GM23338 (cell line): ENCODE measurements at regions not wholly inside any gene's neighbourhood (a gene's known extent, or its start where the extent isn't known, plus 50 kb on each side); places are given as distances from the start of the nearest gene placed in this dataset.

Source experiments
- ATAC-seq: fragments of 200-7000 bp; cut with Tn5 transposase; 3 replicates; pipeline ENCODE4 v1.9.1; 2020
- DNase-seq: peaks from one replicate; pipeline ENCODE4 v3.0.0-alpha.2; 2015; ENCODE audit warnings: low spot score
- H2AFZ ChIP-seq: fragments of 200-600 bp; sonication (generic); 2 replicates; pipeline ENCODE4 v1.8.0; 2016; ENCODE audit warnings: antibody characterized with exemption, mild to moderate bottlenecking, moderate library complexity
- H3F3A ChIP-seq: fragments of 200-600 bp; sonication (generic); replicated peaks from 2 replicates; pipeline ENCODE4 v1.8.0; 2017; ENCODE audit warnings: antibody characterized with exemption, mixed run types, low read depth
- H3K27ac ChIP-seq: fragments of 200-600 bp; sonication (generic); 2 replicates; pipeline ENCODE4 v1.6.1; 2016; ENCODE audit warnings: low read depth
- H3K27me3 ChIP-seq: fragments of 200-600 bp; sonication (generic); 2 replicates; pipeline ENCODE4 v1.8.0; 2016; ENCODE audit warnings: mild to moderate bottlenecking, mixed run types, moderate library complexity; ENCODE audit not compliant: insufficient read depth
- H3K36me3 ChIP-seq: fragments of 200-600 bp; sonication (generic); 2 replicates; pipeline ENCODE4 v1.8.0; 2016; ENCODE audit warnings: mild to moderate bottlenecking; ENCODE audit not compliant: insufficient read depth
- H3K4me1 ChIP-seq: fragments of 200-600 bp; sonication (generic); 2 replicates; pipeline ENCODE4 v1.8.0; 2016; ENCODE audit warnings: mild to moderate bottlenecking, moderate library complexity; ENCODE audit not compliant: insufficient read depth
- H3K4me2 ChIP-seq: fragments of 200-600 bp; sonication (generic); 2 replicates; pipeline ENCODE4 v1.7.1; 2017; ENCODE audit warnings: mixed run types
- H3K4me3 ChIP-seq: fragments of 200-600 bp; sonication (generic); 2 replicates; pipeline ENCODE4 v1.6.1; 2016; ENCODE audit warnings: mixed run types
- H3K79me2 ChIP-seq: fragments of 200-600 bp; sonication (generic); replicated peaks from 2 replicates; pipeline ENCODE4 v1.8.0; 2017; ENCODE audit warnings: mild to moderate bottlenecking; ENCODE audit not compliant: insufficient read depth
- H3K9me2 ChIP-seq: fragments of 200-600 bp; sonication (generic); 2 replicates; pipeline ENCODE4 v1.8.0; 2017; ENCODE audit not compliant: insufficient read depth
- H4K20me1 ChIP-seq: fragments of 200-600 bp; sonication (generic); replicated peaks from 2 replicates; pipeline ENCODE4 v1.8.0; 2017; ENCODE audit warnings: mild to moderate bottlenecking; ENCODE audit not compliant: insufficient read depth
- H3K27ac Mint-ChIP-seq: 2 replicates; pipeline ENCODE4 v1.8.0; 2020; ENCODE audit warnings: inconsistent platforms, mild to moderate bottlenecking, moderate library complexity, mixed read lengths
- H3K27me3 Mint-ChIP-seq: 3 replicates; pipeline ENCODE4 v1.8.0; 2022; ENCODE audit warnings: low read depth, mild to moderate bottlenecking, moderate library complexity, mixed read lengths, inconsistent platforms; ENCODE audit not compliant: insufficient read depth, poor library complexity
- H3K36me3 Mint-ChIP-seq: 3 replicates; pipeline ENCODE4 v1.8.0; 2021; ENCODE audit warnings: low read depth, mild to moderate bottlenecking, inconsistent platforms, moderate library complexity, mixed read lengths
- H3K4me1 Mint-ChIP-seq: 3 replicates; pipeline ENCODE4 v1.8.0; 2020; ENCODE audit warnings: mild to moderate bottlenecking, inconsistent platforms, mixed read lengths
- H3K4me3 Mint-ChIP-seq: 3 replicates; pipeline ENCODE4 v1.8.0; 2021; ENCODE audit warnings: moderate library complexity, mild to moderate bottlenecking, inconsistent platforms, mixed read lengths
- H3K9me3 Mint-ChIP-seq: 3 replicates; pipeline ENCODE4 v1.8.0; 2020; ENCODE audit warnings: moderate library complexity, mild to moderate bottlenecking, inconsistent platforms, mixed read lengths
- CREB1 ChIP-seq: fragments of 250-450 bp; sonication (Bioruptor Pico); IDR thresholded peaks from 2 replicates; pipeline ENCODE4 v1.5.0; 2020; ENCODE audit warnings: low read depth, mild to moderate bottlenecking, moderate library complexity
- CTCF ChIP-seq, 2 experiments: fragments of 200-600 bp in 1 of 2; sonication (generic) in 1 of 2; conservative IDR thresholded peaks; 2 replicates each; pipeline versions ENCODE4 v1.5.1 to v1.6.1; 2016 to 2017; ENCODE audit warnings: antibody characterized with exemption in 2 of 2, low read depth in 2 of 2, mild to moderate bottlenecking in 2 of 2, moderate library complexity in 1 of 2
- EZH2 ChIP-seq: fragments of 200-600 bp; sonication (generic); IDR thresholded peaks from one replicate; pipeline ENCODE4 v1.8.0; 2017; ENCODE audit warnings: antibody characterized with exemption, mild to moderate bottlenecking, low read depth; ENCODE audit not compliant: unreplicated experiment
- EZH2phosphoT487 ChIP-seq: fragments of 200-600 bp; sonication (generic); IDR thresholded peaks from one replicate; pipeline ENCODE4 v1.8.1; 2018; ENCODE audit warnings: antibody characterized with exemption; ENCODE audit not compliant: unreplicated experiment
- JUNB ChIP-seq: IDR thresholded peaks from one replicate; pipeline ENCODE4 v1.6.1; 2016; ENCODE audit warnings: antibody characterized with exemption; ENCODE audit not compliant: unreplicated experiment
- NANOG ChIP-seq: IDR thresholded peaks from 2 replicates; pipeline ENCODE4 v1.6.1; 2016; ENCODE audit warnings: antibody characterized with exemption, borderline replicate concordance
- POLR2AphosphoS5 ChIP-seq: IDR thresholded peaks from 2 replicates; pipeline ENCODE4 v1.6.1; 2016; ENCODE audit warnings: antibody characterized with exemption, low read depth
- REST ChIP-seq: IDR thresholded peaks from one replicate; pipeline ENCODE4 v1.6.1; 2018; ENCODE audit warnings: antibody characterized with exemption; ENCODE audit not compliant: unreplicated experiment
- STAT1 ChIP-seq: IDR thresholded peaks from one replicate; pipeline ENCODE4 v1.6.1; 2016; ENCODE audit warnings: antibody characterized with exemption; ENCODE audit not compliant: unreplicated experiment
- ZNF114 ChIP-seq: fragments of 250-450 bp; sonication (Bioruptor Pico); IDR thresholded peaks from 2 replicates; pipeline ENCODE4 v1.5.0; 2020; ENCODE audit warnings: mild to moderate bottlenecking, moderate library complexity
- ZNF331 ChIP-seq: fragments of 250-450 bp; sonication (Bioruptor Pico); IDR thresholded peaks from 2 replicates; pipeline ENCODE4 v1.5.0; 2020; ENCODE audit warnings: low read depth, mild to moderate bottlenecking, moderate library complexity
- ZNF462 ChIP-seq: fragments of 250-450 bp; sonication (Bioruptor Pico); IDR thresholded peaks from 2 replicates; pipeline ENCODE4 v1.5.0; 2020; ENCODE audit warnings: mild to moderate bottlenecking, moderate library complexity
- TF ChIP-seq, protein P1 (sequence below): IDR thresholded peaks from 2 replicates; pipeline ENCODE4 v1.6.1; 2016; ENCODE audit warnings: antibody characterized with exemption

DNA sequence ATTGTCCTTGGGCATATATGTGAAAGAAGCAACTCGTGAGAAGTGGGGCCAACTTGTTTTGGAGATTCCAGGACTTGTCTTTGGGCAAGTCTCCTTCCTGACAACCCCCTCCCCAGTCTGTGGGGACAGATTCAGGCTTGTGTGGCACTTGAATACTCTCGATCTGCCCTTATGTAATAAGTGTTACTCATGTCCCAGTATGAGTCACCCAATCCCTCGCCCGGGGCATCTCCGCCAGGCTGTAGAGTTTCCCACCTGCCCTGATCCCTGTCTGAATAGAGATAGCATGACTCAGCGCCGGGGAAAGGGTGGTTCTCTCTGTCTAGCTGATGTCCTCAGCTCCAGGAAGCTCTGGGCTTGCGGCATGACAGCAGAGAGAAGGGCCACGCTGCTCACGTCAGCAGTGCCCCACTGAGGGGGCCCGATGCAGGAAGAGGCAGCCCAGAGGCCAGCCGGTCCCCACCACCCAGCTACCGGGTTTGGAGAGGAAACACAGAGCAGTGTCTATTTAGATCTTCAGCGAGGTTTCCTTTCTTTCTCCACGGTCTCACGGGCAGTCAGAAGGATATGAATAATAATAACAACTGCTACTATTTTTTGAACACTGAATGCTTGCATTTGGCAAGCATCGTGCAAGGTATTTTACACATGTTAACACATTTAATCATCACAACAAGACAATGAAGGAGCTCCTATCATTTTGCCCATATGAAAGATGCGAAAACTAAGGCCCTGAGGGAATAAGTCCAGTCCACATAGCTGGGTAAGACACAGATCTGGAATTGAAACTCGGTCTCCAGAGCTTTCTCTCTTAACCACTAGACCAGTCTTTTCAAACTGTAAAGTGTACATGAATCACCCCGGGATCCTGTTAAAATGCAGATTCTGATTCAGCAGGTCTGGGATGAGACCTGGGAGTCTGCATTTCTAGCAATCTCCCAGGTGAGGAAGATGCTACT lies 426.7 kb upstream of the MAF start:
- H3K4me1 Mint-ChIP-seq, result peaks cover 8% of the 10 kb centered on the region; the same call in 2 of the 3 replicates
- no peaks in the 10 kb centered on the region for H3F3A ChIP-seq
- peak overlapping the region; percentile 72 for H2AFZ ChIP-seq
- no peaks in the 10 kb centered on the region for H3K27me3 ChIP-seq
- H3K9me3 Mint-ChIP-seq, result no peaks in the 10 kb centered on the region; the same call in 2 of the 3 replicates
- no peaks in the 10 kb centered on the region for H4K20me1 ChIP-seq
- ATAC-seq, result peak; percentile 50; the same call in 2 of the 3 replicates
- H3K9me2 ChIP-seq, result peaks cover 10% of the 10 kb centered on the region; the same call in 1 of the 2 replicates
- H3K4me2 ChIP-seq, result no peak overlapping the region
- H3K4me3 ChIP-seq, result no peak overlapping the region
- H3K27ac Mint-ChIP-seq, result peak overlapping the region; percentile 18; the same call in 1 of the 2 replicates
- H3K27me3 Mint-ChIP-seq, result no peaks in the 10 kb centered on the region
- no peaks in the 10 kb centered on the region for H3K79me2 ChIP-seq
- no peaks in the 10 kb centered on the region for H3K36me3 ChIP-seq
- H3K4me1 ChIP-seq, result no peaks in the 10 kb centered on the region
- peak; percentile 35 for DNase-seq
- H3K27ac ChIP-seq, result no peak overlapping the region
- TF ChIP-seq POLR2AphosphoS5, result no peak
- no peak for TF ChIP-seq EZH2
- TF ChIP-seq ZNF331 (CRISPR knock-in tag), result no peak
- no peak for TF ChIP-seq CTCF (conservative IDR thresholded peaks at IDR 0.05; ENCODE audit: low read depth in 2 of 2)
- no peak for TF ChIP-seq STAT1
- TF ChIP-seq ZNF114 (CRISPR knock-in tag), result no peak
- no peak for TF ChIP-seq ZNF462 (CRISPR knock-in tag)
- no peak for TF ChIP-seq REST
- no peak for TF ChIP-seq NANOG
- no peak for TF ChIP-seq CREB1
- no peak for TF ChIP-seq JUNB
- TF ChIP-seq, protein P1, sequence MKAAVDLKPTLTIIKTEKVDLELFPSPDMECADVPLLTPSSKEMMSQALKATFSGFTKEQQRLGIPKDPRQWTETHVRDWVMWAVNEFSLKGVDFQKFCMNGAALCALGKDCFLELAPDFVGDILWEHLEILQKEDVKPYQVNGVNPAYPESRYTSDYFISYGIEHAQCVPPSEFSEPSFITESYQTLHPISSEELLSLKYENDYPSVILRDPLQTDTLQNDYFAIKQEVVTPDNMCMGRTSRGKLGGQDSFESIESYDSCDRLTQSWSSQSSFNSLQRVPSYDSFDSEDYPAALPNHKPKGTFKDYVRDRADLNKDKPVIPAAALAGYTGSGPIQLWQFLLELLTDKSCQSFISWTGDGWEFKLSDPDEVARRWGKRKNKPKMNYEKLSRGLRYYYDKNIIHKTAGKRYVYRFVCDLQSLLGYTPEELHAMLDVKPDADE, result no peak
- TF ChIP-seq EZH2phosphoT487, result no peak
- no peak overlapping the region for H3K4me3 Mint-ChIP-seq
- H3K36me3 Mint-ChIP-seq, result no peaks in the 10 kb centered on the region
